Stimulated activated CD8-positive, alpha-beta memory T cell treated with anti-CD3 and anti-CD28 coated beads, Interleukin-15, amount 100 ng/mL, for 24 hours (primary cell): ENCODE measurements at regions not wholly inside any gene's neighbourhood (a gene's known extent, or its start where the extent isn't known, plus 50 kb on each side); places are given as distances from the start of the nearest gene placed in this dataset.
"Not testable (repeated sequence)": the region's sequence is repeated elsewhere in the genome, so short reads cannot be mapped to it uniquely, and the experiment has no call there.

Experiments
- DNase-seq: peaks from one replicate; pipeline ENCODE4 v3.0.0-alpha.2; 2020; ENCODE audit warnings: low read depth

GRCh38 chr3:102906818-102907217, 472.0 kb downstream of the ZPLD1 start:
- DNase-seq, result no peak

- no peak for DNase-seq
Observed at GRCh38 chr3:102909904-102910303, 475.1 kb downstream of the ZPLD1 start.

- DNase-seq, result no peak
Observed at GRCh38 chr3:102916532-102916931, 481.7 kb downstream of the ZPLD1 start.

GRCh38 chr3:102926618-102927017, 491.8 kb downstream of the ZPLD1 start:
- no peak for DNase-seq

- DNase-seq, result no peak
Observed at GRCh38 chr3:102933377-102933776, 498.6 kb downstream of the ZPLD1 start.

- DNase-seq, result no peak
Observed at GRCh38 chr3:102936511-102937045, 501.8 kb downstream of the ZPLD1 start.

GRCh38 chr3:102941786-102942185, 507.0 kb downstream of the ZPLD1 start:
- DNase-seq, result no peak

GRCh38 chr3:102946445-102946844, 511.6 kb downstream of the ZPLD1 start:
- not testable (repeated sequence) for DNase-seq

GRCh38 chr3:102972350-102972749, 537.5 kb downstream of the ZPLD1 start:
- DNase-seq, result no peak

- no peak for DNase-seq
Observed at GRCh38 chr3:102974333-102974732, 539.5 kb downstream of the ZPLD1 start.

GRCh38 chr3:102979191-102979590, 544.4 kb downstream of the ZPLD1 start:
- DNase-seq, result no peak

- no peak for DNase-seq
Observed at GRCh38 chr3:102979682-102980354, 545.0 kb downstream of the ZPLD1 start.

- no peak for DNase-seq
Observed at GRCh38 chr3:102980355-102980696, 545.5 kb downstream of the ZPLD1 start.

- no peak for DNase-seq
Observed at GRCh38 chr3:103002425-103003176, 567.8 kb downstream of the ZPLD1 start.

- no peak for DNase-seq
Observed at GRCh38 chr3:103006526-103007183, 571.8 kb downstream of the ZPLD1 start.

- no peak for DNase-seq
Observed at GRCh38 chr3:103009609-103010008, 574.8 kb downstream of the ZPLD1 start.

- no peak for DNase-seq
Observed at GRCh38 chr3:103025880-103026279, 591.1 kb downstream of the ZPLD1 start.

GRCh38 chr3:103033841-103034240, 599.0 kb downstream of the ZPLD1 start:
- DNase-seq, result no peak

GRCh38 chr3:103047640-103048039, 612.8 kb downstream of the ZPLD1 start:
- no peak for DNase-seq

GRCh38 chr3:103048068-103048722, 613.4 kb downstream of the ZPLD1 start:
- DNase-seq, result no peak

- DNase-seq, result no peak
Observed at GRCh38 chr3:103052236-103052830, 617.5 kb downstream of the ZPLD1 start.

- DNase-seq, result no peak
Observed at GRCh38 chr3:103055021-103055520, 620.3 kb downstream of the ZPLD1 start.
